Glomerular visceral epithelial cell (primary cell): ENCODE measurements at regions not wholly inside any gene's neighbourhood (a gene's known extent, or its start where the extent isn't known, plus 50 kb on each side); places are given as distances from the start of the nearest gene placed in this dataset.

Experiments used
- DNase-seq: peaks from one replicate; pipeline ENCODE4 v3.0.0-alpha.2; 2016; ENCODE audit errors: extremely low spot score

- peak; percentile 6 for DNase-seq
These were observed 564.9 kb upstream of the ZNF385D start for GRCh38 chr3:22315925-22316324.

- no peak for DNase-seq
These were observed 567.3 kb upstream of the ZNF385D start for GRCh38 chr3:22318325-22318724.

- DNase-seq: peak; percentile 17
These were observed 568.4 kb upstream of the ZNF385D start for GRCh38 chr3:22319446-22319845.

GRCh38 chr3:22322861-22323260 lies 571.9 kb upstream of the ZNF385D start:
- no peak for DNase-seq

- no peak for DNase-seq
These were observed 575.3 kb upstream of the ZNF385D start for GRCh38 chr3:22326305-22326704.

GRCh38 chr3:22334996-22335395 lies 584.0 kb upstream of the ZNF385D start:
- no peak for DNase-seq

DNA sequence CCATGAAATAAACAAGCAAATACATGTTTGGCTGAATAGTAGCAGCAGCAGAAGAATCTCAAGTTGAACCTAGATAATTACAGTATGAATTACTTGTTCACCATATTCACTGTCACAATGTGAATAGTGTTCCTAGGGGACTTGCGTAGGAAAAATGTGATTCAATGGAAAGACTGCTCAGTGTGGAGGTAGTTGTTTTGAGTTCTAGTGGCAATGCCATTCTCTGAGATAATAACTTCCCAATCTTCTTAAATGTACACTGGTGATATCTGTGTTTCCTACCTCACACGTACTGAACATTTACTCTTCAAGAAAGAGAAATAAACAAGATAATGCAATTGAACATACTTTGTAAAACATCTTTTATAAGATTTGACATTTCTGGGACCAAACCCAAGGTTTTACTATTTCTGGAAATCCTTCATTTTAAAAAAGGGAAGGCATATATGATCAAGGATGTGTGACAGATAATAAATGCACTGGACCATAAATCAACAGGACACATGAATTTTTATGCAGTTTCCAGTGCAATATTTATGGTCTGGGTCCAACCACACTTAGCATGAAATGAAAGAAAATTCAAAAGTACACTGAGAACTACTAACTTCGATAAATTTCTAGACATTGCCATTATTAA lies 598.3 kb upstream of the ZNF385D start:
- DNase-seq: no peak

- no peak for DNase-seq
These were observed 600.8 kb upstream of the ZNF385D start for GRCh38 chr3:22351806-22352205.

GRCh38 chr3:22353126-22353525 lies 602.1 kb upstream of the ZNF385D start:
- DNase-seq: no peak

- DNase-seq: no peak
These were observed 607.3 kb upstream of the ZNF385D start for GRCh38 chr3:22358334-22358733.

DNA sequence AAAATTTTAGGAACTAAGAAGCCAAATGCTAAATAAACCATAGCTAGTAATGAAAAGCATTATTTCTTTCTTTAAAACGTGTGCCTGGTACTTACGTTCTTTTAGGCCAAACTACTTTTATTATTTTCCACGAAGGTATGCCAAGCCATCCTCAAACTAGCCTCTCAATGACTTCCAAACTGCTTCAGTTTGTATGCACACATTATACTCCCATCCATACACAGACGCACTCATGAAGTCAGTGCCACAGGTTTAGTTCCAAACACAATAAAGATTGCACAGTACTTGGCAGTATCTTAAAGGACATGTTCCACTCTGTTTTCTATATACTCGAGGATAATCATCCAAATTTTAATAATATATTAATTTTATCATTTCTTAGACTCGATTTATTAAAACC lies 609.2 kb upstream of the ZNF385D start:
- no peak for DNase-seq

DNA sequence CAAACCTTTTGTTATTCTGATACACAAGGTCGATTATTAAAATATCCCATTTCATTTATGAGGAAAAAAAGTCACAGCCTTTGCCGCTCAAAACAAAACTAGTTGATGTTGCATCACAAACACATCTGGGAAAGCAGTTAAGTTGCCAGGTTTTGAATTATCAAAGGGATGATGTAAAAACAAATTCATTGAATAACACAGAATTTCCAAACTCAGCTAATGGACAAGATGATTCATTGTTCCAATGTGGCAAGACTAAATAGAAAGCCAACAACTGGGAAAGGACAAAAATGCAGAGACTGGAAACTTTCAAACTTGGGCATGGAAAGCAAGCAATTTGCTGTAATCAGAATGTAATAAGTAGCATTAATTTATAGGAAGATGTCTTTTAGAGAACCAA lies 610.0 kb upstream of the ZNF385D start:
- DNase-seq: no peak

DNA sequence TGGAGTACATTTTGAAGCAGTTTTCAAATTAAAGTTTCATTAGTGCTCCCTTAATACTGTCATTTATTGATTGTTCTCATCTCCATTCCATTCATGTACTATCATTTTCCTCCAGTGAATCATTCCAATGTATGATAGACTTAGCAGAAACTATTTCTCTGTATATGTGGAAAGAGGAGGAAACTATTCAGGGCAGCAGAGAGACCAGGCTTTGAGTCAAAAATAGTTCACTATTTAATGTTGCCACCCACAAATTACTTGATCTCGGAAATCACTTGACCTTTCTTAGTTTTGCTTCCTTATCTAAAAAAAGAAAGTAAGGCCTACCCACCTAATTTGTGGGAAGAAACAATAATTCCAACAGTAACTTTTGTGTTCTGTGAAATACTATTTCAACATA lies 610.5 kb upstream of the ZNF385D start:
- DNase-seq: no peak

DNA sequence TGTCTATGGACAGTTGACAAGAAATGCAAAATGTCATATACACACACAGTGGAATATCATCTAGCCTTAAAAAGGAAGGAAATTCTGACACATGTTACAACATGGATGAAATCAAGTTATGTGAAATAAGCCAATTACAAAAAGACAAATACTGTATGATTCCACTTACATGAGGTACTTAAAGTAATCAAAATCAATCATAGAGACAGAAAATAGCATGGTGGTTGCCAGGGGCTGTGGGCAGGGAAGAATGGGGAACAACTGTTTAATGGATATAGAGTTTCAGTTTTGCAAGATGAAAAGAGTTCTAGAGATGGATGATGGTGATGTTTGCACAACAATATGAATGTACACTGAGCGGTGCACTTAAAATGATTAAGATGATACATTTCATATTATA lies 613.8 kb upstream of the ZNF385D start:
- DNase-seq: no peak

DNA sequence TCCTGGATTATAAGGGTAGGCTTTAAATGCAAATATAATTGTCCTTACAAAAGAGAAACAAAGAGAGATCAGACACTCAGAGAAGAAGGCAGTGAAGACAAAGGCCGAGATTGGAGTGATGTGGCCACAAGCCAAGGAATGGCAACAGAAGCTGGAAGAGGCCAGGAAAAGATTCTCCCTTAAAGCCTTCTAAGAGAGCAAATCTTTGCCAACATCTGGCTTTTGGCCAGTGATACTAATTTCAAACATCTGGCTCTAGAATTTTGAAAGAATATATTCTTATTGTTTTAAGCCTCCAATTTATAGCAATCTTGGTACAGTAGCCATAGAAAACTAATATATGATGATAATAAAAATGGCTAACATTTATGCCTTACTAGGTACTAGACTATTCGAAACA lies 615.8 kb upstream of the ZNF385D start:
- no peak for DNase-seq

DNA sequence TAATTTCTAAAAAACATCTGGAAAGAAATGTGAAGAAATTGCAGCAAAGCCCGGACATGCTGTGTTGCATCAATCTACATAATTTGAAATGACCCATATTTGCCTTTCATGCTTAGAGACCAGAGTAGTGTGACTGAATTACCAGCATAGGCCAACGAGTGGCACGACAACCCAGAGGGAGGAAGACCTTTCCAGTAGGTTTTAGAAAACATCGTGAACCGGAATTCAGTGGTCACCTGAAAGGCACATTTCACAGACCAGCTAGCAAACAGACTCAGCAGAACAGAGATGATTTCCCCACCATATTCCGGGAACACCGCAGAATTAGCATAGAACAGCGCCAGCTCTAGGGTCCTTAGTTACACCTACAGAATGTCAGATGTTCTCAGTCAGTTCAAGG lies 620.0 kb upstream of the ZNF385D start:
- DNase-seq: no peak

DNA sequence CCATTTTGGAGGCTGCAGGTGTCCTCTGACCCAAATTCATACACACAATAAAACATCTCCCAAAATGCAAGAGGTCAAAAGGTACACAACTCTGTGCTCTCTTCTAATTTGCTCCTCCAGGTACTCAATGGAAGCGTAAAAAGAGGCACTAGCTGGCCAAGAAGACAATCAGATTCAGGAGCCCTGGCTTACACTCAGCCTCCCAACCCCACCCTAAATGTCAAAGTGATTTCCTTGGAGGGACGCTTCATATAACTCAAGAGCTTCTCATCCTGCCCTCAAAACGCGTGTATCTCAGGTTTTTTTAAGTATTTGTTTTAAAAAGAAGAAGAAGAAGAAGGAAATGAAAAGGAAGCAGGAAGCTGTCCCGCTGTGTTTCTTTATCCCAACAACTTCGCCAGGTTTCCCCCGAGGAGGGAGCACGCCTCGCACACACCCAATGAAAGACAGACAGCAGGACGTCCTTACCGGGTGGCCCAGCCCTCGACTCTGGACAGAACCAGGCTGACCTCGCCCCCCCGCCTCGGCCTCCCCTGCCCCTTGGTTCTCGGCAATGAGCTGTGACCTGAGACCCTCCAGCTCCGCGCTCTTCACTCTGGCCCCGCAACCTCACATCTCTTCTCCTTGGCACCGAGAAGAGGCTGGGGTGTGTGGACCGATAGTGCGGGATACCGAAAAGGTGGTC lies 620.7 kb upstream of the ZNF385D start:
- DNase-seq: no peak

DNA sequence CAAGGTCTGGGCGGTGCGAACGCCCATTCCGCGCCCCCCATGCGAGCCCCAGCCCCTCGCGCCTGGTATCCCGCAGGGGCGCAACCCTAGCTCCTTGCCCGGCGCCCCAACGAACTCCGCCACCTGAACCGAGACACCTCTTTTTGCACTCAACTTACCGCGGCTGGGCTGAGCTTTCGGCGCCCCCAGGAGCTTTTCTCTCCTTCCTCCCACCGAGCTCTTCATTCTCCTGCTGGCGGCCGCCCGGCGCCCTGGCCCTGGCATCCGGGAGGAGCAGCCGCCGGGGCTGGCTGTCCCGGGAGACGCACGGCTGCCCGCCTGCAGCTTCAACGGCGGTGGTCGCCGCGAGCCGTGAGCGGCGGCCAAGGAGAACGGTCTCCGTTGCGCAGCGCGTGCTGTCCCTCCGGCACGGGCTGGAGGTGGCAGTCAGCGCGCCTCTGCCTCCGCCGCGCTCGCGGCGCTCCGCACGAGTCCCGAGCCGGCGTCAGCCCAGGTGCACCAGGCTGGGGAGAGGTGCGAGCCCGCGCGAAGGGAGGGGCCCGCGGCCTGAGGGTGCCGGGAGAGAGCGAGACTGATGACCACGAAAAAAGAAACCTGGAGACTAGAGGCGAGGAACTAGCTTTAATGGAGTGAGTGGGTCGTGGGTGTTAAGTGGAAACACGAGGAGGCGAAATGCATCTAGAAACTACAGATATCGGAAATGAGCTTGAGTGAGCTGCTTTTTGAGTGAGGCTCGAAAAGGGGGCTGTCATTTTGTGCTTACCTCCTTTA lies 621.5 kb upstream of the ZNF385D start:
- peak; percentile 28 for DNase-seq

DNA sequence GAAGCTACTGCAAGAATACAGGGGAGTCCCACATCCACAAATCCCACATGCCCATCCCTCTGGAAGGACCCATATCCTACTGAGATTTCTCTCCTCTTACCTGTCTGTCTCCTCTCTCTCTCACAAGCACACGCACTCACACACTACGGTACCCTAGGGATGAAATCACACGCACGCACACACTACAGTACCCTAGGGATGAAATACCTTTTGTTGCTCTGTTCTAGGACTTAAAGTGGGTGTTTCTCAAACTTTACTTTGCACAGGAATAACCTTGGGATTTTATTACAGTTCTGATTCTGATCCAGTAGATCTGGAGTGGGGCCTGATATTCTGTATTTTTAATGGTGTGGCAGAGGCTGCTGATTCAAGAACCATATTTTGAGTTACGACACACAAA lies 622.2 kb upstream of the ZNF385D start:
- DNase-seq: no peak

DNA sequence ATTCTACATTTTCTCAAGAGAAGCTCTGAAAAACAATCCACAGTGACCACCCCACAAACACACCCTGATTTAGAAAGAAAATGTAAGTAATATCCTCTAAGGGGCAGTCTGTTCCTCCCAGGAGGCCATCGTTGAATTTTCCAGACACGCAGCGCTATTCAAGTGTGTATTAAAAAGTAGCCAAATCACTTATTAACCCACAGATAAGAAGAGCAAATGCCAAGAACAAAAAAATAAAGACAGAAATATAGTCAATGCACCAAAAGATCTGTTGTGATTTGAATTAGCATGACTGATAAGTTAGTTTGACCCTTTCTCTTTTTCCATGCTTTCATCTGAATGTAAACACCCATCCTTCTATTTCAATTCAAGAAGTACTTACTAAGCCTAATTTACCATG lies 622.8 kb upstream of the ZNF385D start:
- no peak for DNase-seq

DNA sequence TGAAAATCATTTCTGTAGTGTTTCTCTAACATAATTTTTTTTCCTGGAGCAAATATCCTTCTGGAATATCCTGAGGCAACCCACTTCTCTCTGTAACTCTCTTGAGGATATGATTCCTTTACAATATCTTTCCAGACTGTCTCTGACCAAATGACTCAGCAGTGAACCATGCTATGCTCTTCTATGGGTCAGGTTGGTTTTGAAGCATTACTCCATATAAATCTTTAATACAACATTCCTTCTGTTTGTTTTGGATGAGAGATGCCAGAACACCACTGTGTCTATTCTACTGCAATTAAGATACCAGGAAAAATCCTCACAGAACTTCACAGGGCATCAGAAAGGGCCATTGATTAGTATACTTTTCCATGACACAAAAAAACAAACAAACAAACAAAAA lies 626.4 kb upstream of the ZNF385D start:
- peak; percentile 72 for DNase-seq

DNA sequence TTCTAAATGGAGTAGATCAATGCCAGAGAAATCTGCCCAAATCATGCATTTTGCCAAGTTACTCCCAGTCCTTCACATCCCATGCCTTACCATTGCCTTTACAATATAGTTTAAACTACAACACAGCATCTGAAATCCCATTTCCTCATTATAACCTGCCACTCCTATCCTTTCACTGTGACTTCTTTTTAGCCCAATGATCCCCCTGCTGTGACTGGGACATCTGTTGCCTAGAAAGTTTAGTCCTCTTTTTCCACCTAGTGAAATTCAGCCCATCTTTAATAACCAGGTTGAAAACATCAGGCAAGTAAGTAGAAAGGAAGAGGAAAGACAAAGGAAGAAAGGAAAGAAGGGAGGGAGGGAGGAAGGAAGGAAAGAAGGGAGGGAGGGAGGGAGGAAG lies 627.9 kb upstream of the ZNF385D start:
- DNase-seq: no peak

GRCh38 chr3:22380253-22380652 lies 629.2 kb upstream of the ZNF385D start:
- no peak for DNase-seq
